HL-60 (cell line): ENCODE measurements at regions not wholly inside any gene's neighbourhood (a gene's known extent, or its start where the extent isn't known, plus 50 kb on each side); places are given as distances from the start of the nearest gene placed in this dataset.

Experiments used
- DNase-seq, 2 experiments: peaks; one replicate each; pipeline ENCODE4 v3.0.0-alpha.2; 2010 to 2020; ENCODE audit warnings: low read depth in 1 of 2, low spot score in 1 of 2
- H3K27ac ChIP-seq: fragments of 250-450 bp; sonication (Bioruptor Pico); replicated peaks from 2 replicates; pipeline ENCODE4 v1.5.1; 2020; ENCODE audit warnings: mild to moderate bottlenecking, moderate library complexity
- H3K27me3 ChIP-seq: fragments of 250-450 bp; sonication (Bioruptor Pico); 2 replicates; pipeline ENCODE4 v1.5.1; 2021; ENCODE audit warnings: mild to moderate bottlenecking, moderate library complexity; ENCODE audit not compliant: insufficient read depth, poor library complexity, severe bottlenecking
- H3K4me3 ChIP-seq: replicated peaks from 2 replicates; pipeline ENCODE4 v1.5.1; 2011; ENCODE audit warnings: mild to moderate bottlenecking, control low read depth, low read length; ENCODE audit not compliant: insufficient read depth
- CTCF ChIP-seq: IDR thresholded peaks from one replicate; pipeline ENCODE4 v1.5.1; 2011; ENCODE audit warnings: low read length, control low read depth, inconsistent platforms; ENCODE audit not compliant: insufficient read depth
- GABPA ChIP-seq: IDR thresholded peaks from 2 replicates; pipeline ENCODE4 v1.6.1; 2012; ENCODE audit warnings: low read depth
- POLR2AphosphoS5 ChIP-seq: IDR thresholded peaks from 2 replicates; pipeline ENCODE4 v1.6.1; 2012; ENCODE audit warnings: low read depth
- SPI1 ChIP-seq: IDR thresholded peaks from 2 replicates; pipeline ENCODE4 v1.6.1; 2012; ENCODE audit warnings: low read depth, mild to moderate bottlenecking, borderline replicate concordance
- TF ChIP-seq, protein P1 (sequence below): IDR thresholded peaks from 2 replicates; pipeline ENCODE4 v1.6.1; 2012; ENCODE audit warnings: low read depth; ENCODE audit not compliant: insufficient replicate concordance

GRCh38 chr4:31946456-31946855 is 1226.3 kb downstream of the PCDH7 start:
- TF ChIP-seq SPI1 (no peak), POLR2AphosphoS5 (no peak), GABPA (no peak), CTCF (no peak)
- TF ChIP-seq, protein P1, sequence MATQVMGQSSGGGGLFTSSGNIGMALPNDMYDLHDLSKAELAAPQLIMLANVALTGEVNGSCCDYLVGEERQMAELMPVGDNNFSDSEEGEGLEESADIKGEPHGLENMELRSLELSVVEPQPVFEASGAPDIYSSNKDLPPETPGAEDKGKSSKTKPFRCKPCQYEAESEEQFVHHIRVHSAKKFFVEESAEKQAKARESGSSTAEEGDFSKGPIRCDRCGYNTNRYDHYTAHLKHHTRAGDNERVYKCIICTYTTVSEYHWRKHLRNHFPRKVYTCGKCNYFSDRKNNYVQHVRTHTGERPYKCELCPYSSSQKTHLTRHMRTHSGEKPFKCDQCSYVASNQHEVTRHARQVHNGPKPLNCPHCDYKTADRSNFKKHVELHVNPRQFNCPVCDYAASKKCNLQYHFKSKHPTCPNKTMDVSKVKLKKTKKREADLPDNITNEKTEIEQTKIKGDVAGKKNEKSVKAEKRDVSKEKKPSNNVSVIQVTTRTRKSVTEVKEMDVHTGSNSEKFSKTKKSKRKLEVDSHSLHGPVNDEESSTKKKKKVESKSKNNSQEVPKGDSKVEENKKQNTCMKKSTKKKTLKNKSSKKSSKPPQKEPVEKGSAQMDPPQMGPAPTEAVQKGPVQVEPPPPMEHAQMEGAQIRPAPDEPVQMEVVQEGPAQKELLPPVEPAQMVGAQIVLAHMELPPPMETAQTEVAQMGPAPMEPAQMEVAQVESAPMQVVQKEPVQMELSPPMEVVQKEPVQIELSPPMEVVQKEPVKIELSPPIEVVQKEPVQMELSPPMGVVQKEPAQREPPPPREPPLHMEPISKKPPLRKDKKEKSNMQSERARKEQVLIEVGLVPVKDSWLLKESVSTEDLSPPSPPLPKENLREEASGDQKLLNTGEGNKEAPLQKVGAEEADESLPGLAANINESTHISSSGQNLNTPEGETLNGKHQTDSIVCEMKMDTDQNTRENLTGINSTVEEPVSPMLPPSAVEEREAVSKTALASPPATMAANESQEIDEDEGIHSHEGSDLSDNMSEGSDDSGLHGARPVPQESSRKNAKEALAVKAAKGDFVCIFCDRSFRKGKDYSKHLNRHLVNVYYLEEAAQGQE: no peak
- Histone ChIP-seq H3K4me3 (no peak overlapping the region), H3K27ac (no peak overlapping the region), H3K27me3 (no peaks in the 10 kb centered on the region)
- DNase-seq: no peak

DNA sequence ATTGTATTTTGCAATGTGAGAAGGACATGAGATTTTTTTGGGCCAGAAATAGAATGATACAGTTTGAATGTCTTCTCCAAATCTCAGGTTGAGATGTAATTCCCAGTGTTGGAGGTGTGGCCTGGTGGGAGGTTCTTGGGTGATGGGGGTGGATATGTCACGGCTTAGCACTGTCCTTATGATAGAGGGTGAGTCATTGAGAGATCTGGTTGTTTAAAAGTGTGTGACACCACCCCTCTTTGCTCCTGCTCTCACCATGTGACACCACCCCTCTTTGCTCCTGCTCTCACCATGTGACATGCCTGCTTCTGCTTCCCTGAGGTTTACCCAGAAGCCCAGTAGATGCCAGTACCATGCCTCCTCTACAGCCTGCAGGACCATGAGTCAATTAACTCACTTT is 1226.9 kb downstream of the PCDH7 start:
- Histone ChIP-seq H3K27ac (no peak overlapping the region), H3K4me3 (no peak overlapping the region), H3K27me3 (no peaks in the 10 kb centered on the region)
- no peak for DNase-seq
- TF ChIP-seq, protein P1: no peak
- TF ChIP-seq POLR2AphosphoS5: no peak
- no peak for TF ChIP-seq CTCF
- TF ChIP-seq GABPA: no peak
- no peak for TF ChIP-seq SPI1

DNA sequence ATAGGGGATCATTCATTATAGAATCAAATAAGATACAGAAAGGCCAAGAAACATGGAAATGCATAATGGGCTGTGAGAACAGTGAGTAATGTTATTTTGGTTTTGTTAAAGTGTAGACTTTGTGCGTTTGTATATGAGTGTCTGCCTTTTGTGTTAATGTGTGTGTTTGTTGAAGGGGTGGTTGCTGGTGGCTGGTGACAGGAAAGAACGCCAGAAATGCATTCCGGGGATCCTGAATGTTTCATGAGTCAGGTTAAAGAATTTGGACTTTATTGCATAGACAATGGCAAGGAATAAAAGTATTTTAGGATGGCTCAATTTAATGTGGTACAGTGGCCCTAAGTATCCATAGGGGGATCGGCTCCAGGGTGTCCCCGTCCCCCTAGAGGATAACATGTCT is 1228.9 kb downstream of the PCDH7 start:
- Histone ChIP-seq H3K27me3 (no peaks in the 10 kb centered on the region), H3K27ac (no peak overlapping the region), H3K4me3 (no peak overlapping the region)
- no peak for TF ChIP-seq GABPA
- no peak for TF ChIP-seq POLR2AphosphoS5
- TF ChIP-seq, protein P1: no peak
- TF ChIP-seq SPI1: no peak
- no peak for TF ChIP-seq CTCF
- DNase-seq: no peak
